ENCODE measurements at regions not wholly inside any gene's neighbourhood (a gene's known extent, or its start where the extent isn't known, plus 50 kb on each side); places are given as distances from the start of the nearest gene placed in this dataset.

DNA sequence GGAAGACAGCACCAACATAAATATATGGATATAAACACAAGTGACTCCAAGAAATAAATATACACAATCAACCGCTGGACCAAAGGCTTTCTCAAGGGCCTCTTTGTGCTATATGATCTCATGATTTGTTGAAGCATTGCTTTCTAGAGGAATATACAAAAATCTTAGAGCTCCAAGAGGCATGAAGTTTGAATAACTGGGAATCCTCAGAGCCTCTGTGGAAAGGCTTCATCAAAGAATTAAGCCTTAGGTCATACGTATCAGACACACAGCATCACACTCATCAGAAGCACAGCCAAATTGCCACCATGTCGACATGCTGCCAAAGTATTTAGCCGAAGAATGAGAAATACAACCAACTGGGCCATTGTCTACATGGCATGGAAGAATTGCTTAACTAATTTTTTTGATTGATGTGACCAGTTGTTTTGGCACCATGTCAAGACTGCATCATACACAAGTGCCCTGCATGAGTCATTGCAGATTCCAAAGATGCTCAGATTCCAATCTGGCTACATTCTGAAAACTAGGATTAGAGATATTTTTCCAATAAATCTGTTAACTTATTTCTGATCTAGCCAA, 860.6 kb upstream of the ZEB2 start:
- TF ChIP-seq, protein P1, sequence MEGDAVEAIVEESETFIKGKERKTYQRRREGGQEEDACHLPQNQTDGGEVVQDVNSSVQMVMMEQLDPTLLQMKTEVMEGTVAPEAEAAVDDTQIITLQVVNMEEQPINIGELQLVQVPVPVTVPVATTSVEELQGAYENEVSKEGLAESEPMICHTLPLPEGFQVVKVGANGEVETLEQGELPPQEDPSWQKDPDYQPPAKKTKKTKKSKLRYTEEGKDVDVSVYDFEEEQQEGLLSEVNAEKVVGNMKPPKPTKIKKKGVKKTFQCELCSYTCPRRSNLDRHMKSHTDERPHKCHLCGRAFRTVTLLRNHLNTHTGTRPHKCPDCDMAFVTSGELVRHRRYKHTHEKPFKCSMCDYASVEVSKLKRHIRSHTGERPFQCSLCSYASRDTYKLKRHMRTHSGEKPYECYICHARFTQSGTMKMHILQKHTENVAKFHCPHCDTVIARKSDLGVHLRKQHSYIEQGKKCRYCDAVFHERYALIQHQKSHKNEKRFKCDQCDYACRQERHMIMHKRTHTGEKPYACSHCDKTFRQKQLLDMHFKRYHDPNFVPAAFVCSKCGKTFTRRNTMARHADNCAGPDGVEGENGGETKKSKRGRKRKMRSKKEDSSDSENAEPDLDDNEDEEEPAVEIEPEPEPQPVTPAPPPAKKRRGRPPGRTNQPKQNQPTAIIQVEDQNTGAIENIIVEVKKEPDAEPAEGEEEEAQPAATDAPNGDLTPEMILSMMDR (conservative IDR thresholded peaks at IDR 0.05) = no peak
- TF ChIP-seq EZH2 (IDR thresholded peaks at IDR 0.05; ENCODE audit: low read depth) = no peak
